Activated T-helper 1 cell treated with anti-CD3 and anti-CD28 coated beads, Interleukin-12 subunit alpha, Interleukin-12 subunit beta, Interleukin-2, Interleukin-4 antibody, amounts not matched to agents 30 ng/mL and 10 ng/mL and 1 ng/mL, durations not matched to agents 14 hours and 24 hours and 36 hours (primary cell): ENCODE measurements at regions not wholly inside any gene's neighbourhood (a gene's known extent, or its start where the extent isn't known, plus 50 kb on each side); places are given as distances from the start of the nearest gene placed in this dataset.
"Not testable (repeated sequence)": the region's sequence is repeated elsewhere in the genome, so short reads cannot be mapped to it uniquely, and the experiment has no call there.

Source experiments
- DNase-seq: peaks from one replicate; pipeline ENCODE4 v3.0.0; 2021; ENCODE audit warnings: low spot score
- H3K27ac Mint-ChIP-seq: one replicate; pipeline ENCODE4 v1.8.0; 2021; ENCODE audit warnings: mild to moderate bottlenecking, mixed read lengths
- H3K27me3 Mint-ChIP-seq: one replicate; pipeline ENCODE4 v1.8.0; 2022; ENCODE audit warnings: mild to moderate bottlenecking, moderate library complexity, mixed read lengths; ENCODE audit not compliant: insufficient read depth
- H3K36me3 Mint-ChIP-seq: one replicate; pipeline ENCODE4 v1.8.0; 2021; ENCODE audit warnings: low read depth, mixed read lengths
- H3K4me1 Mint-ChIP-seq: one replicate; pipeline ENCODE4 v1.8.0; 2021; ENCODE audit warnings: low read depth, mixed read lengths
- H3K4me3 Mint-ChIP-seq: one replicate; pipeline ENCODE4 v1.8.0; 2021; ENCODE audit warnings: mild to moderate bottlenecking, moderate library complexity, mixed read lengths
- H3K9me3 Mint-ChIP-seq: one replicate; pipeline ENCODE4 v1.8.0; 2021; ENCODE audit warnings: mixed read lengths
- intact Hi-C: fragments of 100-400 bp; cut with micrococcal nuclease; formaldehyde crosslinking; loops from one replicate; pipeline ENCODE4 v1.15.1; 2024

DNA sequence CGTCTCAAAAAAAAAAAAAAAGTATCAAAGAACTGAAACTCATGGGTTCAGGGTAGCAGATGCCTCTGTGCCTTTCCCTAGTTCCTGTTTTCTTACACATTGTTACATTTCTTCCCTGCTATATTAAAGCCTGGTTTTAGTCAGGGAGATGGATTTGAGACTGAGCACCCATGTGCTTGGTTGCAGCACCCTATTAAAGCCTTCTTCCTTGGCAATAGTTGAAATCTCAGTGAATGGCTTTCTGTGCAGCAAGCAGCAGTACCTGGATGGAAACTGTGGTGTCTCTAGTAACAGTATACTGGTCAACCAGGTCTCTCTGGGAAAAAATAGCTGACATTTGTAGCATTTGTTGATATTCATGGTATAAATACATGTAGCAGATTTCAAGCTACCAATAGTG lies 331.1 kb downstream of the ANKRD30A start:
- H3K27ac Mint-ChIP-seq, result no peak overlapping the region
- no peaks in the 10 kb centered on the region for H3K27me3 Mint-ChIP-seq
- no peaks in the 10 kb centered on the region for H3K4me1 Mint-ChIP-seq
- no peak for DNase-seq
- H3K4me3 Mint-ChIP-seq, result no peak overlapping the region
- intact Hi-C loops, result no loop called here
- H3K9me3 Mint-ChIP-seq, result peaks cover 21% of the 10 kb centered on the region
- H3K36me3 Mint-ChIP-seq, result no peaks in the 10 kb centered on the region

DNA sequence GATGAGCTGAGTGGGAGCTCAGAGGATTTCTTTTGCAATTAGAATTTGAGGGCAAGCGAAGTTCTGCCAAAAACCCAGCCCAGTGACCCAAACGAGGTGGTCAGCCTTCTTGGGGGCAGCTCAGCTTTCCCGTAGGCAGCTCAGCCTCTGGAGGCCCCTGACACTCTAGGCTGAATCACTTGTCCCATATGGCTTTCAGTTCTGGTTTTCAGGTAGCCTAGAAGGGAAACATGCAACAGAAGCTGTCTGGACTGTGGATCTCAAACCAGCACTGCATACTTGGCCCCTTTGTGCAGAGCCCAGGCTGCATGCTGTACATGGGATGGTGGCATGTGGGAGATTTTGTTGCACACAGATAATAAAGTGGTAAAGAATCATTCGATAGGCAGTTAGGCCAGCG lies 322.8 kb downstream of the ANKRD30A start:
- Mint-ChIP-seq H3K4me3 (no peak overlapping the region), H3K27me3 (no peaks in the 10 kb centered on the region), H3K9me3 (peaks cover 8% of the 10 kb centered on the region), H3K36me3 (no peaks in the 10 kb centered on the region), H3K4me1 (no peaks in the 10 kb centered on the region), H3K27ac (no peak overlapping the region)
- intact Hi-C loops, result no loop called here
- no peak for DNase-seq

GRCh38 chr10:37442882-37443281 lies 317.5 kb downstream of the ANKRD30A start:
- H3K4me3 Mint-ChIP-seq, result no peak overlapping the region
- intact Hi-C loops, result no loop called here
- no peak overlapping the region for H3K27ac Mint-ChIP-seq
- H3K27me3 Mint-ChIP-seq, result no peaks in the 10 kb centered on the region
- no peaks in the 10 kb centered on the region for H3K36me3 Mint-ChIP-seq
- no peak for DNase-seq
- peaks cover 5% of the 10 kb centered on the region for H3K9me3 Mint-ChIP-seq
- no peaks in the 10 kb centered on the region for H3K4me1 Mint-ChIP-seq

GRCh38 chr10:37441224-37441623 lies 315.8 kb downstream of the ANKRD30A start:
- H3K9me3 Mint-ChIP-seq, H3K36me3 Mint-ChIP-seq, intact Hi-C loops, H3K27me3 Mint-ChIP-seq, H3K27ac Mint-ChIP-seq, DNase-seq, H3K4me3 Mint-ChIP-seq, H3K4me1 Mint-ChIP-seq: not testable (repeated sequence)

DNA sequence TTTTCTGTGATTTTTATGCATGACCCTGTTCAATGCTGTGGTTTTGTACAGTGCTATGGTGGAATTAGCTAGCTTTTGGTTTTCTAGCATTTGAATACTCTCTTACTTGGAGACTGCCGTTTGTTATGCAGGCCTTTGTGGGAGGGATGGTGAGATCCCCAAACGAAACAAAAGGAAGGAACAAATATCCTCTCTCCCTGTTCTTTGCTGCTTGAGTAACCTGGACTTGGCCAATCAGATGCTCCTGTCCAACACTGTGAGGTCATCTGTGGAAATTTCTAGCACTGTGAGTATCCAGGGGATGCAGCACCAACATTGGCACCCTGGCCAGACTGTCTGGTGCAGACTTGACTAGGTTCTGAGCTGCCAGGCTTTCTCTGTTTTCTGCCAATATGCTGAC lies 314.4 kb downstream of the ANKRD30A start:
- H3K27ac Mint-ChIP-seq, result no peak overlapping the region
- H3K4me1 Mint-ChIP-seq, result no peaks in the 10 kb centered on the region
- intact Hi-C loops, result no loop called here

GRCh38 chr10:37436357-37436756 lies 311.0 kb downstream of the ANKRD30A start:
- no peak for DNase-seq
- H3K27me3 Mint-ChIP-seq, result no peaks in the 10 kb centered on the region
- peaks cover 8% of the 10 kb centered on the region for H3K9me3 Mint-ChIP-seq
- intact Hi-C loops, result no loop called here
- H3K36me3 Mint-ChIP-seq, result no peaks in the 10 kb centered on the region
- no peaks in the 10 kb centered on the region for H3K4me1 Mint-ChIP-seq
- H3K27ac Mint-ChIP-seq, result no peak overlapping the region
- H3K4me3 Mint-ChIP-seq, result no peak overlapping the region

More for the DNA sequence above, 314.4 kb downstream of the ANKRD30A start:
- DNase-seq, result no peak
- Mint-ChIP-seq H3K9me3 (peaks cover 8% of the 10 kb centered on the region), H3K36me3 (no peaks in the 10 kb centered on the region), H3K4me3 (no peak overlapping the region), H3K27me3 (no peaks in the 10 kb centered on the region)

DNA sequence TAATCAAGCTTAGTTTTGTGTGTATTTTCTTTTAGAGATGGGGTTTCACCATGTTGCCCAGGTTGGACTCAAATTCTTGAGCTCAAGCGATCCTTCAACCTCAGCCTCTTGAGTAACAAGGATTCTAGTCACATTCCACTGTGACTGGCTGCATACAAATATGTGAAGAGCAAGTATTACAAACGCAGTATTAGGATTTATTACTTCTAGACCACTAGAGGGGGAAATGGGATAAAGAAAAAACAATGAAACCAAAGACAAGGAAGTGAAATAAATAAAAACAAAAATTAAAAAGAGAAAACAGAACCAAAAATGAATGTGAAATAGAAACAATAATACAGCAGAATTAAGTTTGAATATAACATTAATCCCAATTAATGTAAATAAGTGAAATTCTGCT lies 308.7 kb downstream of the ANKRD30A start:
- H3K27me3 Mint-ChIP-seq, result no peaks in the 10 kb centered on the region
- intact Hi-C loops, result no loop called here
- peaks cover 11% of the 10 kb centered on the region for H3K9me3 Mint-ChIP-seq
- no peaks in the 10 kb centered on the region for H3K36me3 Mint-ChIP-seq
- DNase-seq, result no peak
- no peak overlapping the region for H3K27ac Mint-ChIP-seq
- H3K4me3 Mint-ChIP-seq, result no peak overlapping the region
- no peaks in the 10 kb centered on the region for H3K4me1 Mint-ChIP-seq
